Islet precursor cell (in vitro differentiated cells): ENCODE measurements at regions not wholly inside any gene's neighbourhood (a gene's known extent, or its start where the extent isn't known, plus 50 kb on each side); places are given as distances from the start of the nearest gene placed in this dataset.
"Not testable (repeated sequence)": the region's sequence is repeated elsewhere in the genome, so short reads cannot be mapped to it uniquely, and the experiment has no call there.

Source experiments
- DNase-seq: peaks from one replicate; pipeline ENCODE4 v3.0.0-alpha.2; 2018

- no peak for DNase-seq
Measured at GRCh38 chr5:155514105-155514563, 500.6 kb downstream of the KIF4B start.

DNA sequence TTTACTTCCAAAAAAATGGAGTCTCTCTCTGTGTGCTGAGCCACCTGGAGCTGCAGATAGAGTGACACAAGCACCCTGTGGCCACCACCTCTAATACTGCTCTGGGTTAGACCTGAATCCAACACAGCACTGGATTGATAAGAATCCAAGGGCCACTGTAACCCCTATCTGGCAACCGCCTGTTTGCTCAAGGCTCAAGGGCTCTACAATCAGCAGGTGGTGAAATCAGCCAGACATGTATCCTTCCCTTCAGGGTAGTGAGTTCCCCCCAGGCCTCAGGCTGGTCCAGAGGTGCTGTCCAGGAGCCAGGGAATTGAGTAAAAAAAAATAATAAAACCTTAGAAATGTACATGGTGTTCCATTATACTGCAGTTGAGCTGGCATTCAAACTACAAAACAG lies 509.0 kb downstream of the KIF4B start:
- no peak for DNase-seq

DNA sequence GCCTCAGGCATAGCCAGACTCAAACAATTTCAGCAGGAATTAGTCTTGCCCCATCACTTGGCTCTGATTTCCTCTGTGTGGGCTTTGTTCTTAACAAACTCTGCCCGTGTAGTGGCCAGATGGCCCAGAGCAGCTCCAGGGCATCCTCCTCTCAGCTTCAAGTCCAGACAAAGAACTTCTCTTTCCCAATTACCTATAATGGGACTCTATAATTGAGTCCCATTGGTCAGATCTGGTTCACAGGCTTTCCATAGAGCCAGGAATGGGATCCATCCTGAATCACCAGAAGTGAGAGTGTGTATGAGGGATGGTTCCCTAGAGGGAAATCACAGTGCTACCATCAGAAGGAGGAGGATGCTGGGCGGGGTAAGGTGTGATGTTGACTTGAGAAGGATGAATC lies 515.8 kb downstream of the KIF4B start:
- peak; percentile 94 for DNase-seq

GRCh38 chr5:155530046-155530445 lies 516.5 kb downstream of the KIF4B start:
- no peak for DNase-seq

DNA sequence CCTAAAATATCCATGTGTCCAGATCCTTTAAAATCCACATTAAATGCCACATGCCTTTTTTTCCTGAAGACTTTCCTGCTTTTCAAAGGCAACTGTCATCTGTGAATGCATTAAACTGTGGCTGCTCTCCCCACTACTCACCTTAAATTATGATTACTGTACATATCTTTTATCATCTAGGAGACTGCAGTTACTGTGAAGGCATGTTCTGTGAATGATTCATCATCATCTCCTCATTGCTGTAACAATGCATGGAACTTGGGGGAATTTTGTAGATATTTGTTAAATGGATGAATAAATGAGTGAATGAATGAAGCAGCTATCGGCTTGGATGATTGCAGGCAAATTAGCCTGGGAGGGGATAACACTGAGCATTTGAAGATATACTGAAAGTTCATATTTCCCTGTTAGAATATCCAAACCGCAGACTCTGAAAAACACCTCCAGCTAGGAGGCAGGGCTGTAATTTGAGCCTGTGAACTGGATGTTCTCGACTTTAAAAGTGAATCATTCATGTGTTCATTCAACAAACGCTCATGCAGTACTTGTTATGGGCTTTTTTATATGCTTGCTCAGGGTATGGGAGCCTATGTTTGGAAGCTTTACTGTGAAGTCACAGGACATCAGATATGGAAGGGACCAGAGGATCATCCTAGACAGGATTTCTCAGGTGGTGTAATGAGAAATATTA lies 519.2 kb downstream of the KIF4B start:
- DNase-seq: no peak

DNA sequence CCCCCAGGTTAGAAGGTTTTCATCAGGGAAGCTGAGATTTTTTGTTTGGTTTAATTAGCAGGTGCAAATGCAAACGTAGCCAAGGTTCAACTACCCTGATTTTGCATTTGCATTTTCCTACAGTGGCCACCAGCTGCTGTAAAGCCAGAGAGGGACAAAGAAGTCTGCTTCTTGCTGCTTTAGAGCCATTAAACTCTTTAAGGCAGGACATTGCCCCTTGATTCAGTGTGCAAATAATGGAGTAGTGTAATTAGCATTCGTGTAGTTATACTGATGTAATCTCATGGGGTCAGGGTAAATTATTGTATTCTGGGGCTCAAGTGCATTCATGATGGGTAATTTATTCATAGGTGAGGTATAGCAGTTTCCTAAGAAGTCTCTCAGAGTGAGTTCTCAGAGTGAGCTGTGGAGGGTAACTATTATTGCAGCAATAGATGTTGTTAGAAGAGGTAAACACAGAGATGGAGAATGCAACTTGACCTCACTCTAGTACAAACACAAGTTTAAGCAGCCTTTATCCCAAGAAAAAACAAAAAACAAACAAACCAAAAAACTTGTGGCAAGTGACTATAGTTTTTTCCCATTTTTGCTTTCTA lies 526.5 kb downstream of the KIF4B start:
- DNase-seq: no peak

DNA sequence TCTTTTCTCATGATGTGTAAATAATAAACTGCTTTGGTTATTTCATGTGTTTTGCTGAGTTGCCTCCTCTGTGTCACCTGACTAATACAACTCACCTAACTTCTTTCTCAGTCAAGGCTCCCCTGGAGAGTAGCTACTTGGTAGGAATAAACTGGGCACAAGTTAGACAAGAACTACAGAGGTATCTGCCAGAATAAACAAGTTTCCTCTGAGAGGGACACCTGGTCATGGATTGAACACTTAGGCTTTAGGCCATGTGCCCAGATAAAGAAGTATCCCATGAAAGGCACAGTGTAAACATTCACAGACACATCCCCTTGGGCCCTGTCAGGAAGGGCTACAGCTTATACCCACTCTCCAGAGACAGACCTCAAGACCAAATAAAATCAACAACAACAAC lies 532.5 kb downstream of the KIF4B start:
- DNase-seq: no peak

DNA sequence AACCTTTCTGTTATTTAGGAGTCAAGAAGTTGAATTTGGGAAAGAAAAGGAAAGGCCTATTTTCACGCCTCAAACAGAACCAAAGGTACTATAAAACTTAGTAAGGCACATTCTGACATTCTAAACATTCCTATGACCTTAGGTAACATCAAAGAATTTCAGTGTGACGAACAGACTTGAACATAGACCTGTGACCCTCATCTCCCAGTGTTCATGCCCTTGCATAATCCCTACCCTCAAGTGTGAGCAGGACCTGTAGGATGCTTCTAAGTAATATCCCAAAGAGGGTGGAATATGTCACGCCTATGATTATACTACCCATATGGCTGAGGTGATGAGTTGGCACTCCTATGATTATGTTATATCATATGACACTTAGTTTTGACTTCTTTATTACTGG lies 540.9 kb downstream of the KIF4B start:
- DNase-seq: no peak

GRCh38 chr5:155556222-155556621 lies 542.7 kb downstream of the KIF4B start:
- no peak for DNase-seq

DNA sequence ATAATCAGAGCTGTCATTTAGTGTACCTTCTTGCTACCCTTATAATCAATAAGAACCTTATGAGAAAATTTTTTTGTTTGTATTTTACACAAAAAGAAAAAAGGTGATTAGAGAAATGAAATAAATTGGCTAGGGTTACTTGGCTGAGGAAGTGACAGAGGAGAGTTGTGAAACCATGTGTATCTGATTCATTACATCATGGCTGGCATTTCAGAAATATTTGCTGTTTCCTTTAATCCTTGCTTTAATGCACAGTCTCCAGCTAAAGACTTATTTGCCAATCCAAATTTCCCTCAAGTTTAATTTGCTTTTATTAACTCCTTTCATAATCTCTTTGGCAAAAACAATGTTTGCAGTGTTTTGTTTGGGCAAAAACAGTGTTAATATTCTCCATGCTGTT lies 543.1 kb downstream of the KIF4B start:
- DNase-seq: no peak

GRCh38 chr5:155562158-155562557 lies 548.6 kb downstream of the KIF4B start:
- DNase-seq: no peak

DNA sequence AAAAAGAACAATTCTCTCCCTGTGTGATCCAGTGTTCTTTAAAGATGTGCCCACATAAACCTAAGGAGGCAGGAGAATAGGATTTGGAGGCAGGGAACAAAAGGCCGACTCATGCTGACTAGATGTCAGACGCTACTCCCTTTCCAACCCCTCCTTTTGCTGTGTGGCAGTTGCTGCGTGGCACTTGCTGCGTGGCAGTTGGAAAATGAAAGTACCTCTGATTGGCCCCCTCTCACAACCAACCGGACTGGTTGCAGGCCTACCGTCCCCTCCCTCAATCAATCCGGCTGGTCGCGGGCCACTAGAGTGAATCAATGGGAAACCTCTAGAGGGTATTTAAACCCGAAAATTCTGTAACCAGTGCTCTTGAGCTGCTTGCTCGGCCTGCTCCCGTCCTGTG lies 551.0 kb downstream of the KIF4B start:
- no peak for DNase-seq

DNA sequence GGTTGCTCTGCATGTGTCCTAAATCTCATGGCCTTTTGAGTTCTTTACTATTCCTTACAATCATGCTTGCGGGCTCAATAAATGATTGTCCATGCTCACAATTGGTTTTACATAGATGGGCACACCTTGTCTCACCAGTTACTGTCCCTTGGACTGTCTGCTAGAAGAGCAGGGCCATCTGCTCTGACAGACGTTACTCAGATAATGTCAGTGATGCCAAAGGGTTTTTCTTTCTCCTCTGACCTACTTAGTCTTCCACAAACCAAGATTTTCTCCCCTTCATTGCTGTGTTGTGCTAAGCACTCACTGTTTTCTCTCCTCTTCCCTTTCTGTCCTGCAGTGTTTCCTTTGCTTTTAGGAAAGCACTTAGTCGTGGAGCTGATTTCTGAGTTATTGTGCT lies 562.3 kb downstream of the KIF4B start:
- DNase-seq: no peak

DNA sequence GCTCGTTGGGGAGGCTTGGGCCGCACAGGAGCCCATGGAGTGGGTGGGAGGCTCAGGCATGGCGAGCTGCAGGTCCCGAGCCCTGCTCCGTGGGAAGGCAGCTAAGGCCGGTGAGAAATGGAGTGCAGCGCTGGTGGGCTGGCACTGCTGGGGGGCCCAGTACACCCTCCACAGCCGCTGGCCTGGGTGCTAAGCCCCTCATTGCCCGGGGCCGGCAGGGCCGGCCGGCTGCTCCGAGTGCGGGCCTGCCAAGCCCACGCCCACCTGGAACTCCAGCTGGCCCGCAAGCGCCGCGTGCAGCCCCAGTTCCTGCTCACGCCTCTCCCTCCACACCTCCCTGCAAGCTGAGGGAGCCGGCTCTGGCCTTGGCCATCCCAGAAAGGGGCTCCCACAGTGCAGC lies 573.3 kb downstream of the KIF4B start:
- DNase-seq: not testable (repeated sequence)

DNA sequence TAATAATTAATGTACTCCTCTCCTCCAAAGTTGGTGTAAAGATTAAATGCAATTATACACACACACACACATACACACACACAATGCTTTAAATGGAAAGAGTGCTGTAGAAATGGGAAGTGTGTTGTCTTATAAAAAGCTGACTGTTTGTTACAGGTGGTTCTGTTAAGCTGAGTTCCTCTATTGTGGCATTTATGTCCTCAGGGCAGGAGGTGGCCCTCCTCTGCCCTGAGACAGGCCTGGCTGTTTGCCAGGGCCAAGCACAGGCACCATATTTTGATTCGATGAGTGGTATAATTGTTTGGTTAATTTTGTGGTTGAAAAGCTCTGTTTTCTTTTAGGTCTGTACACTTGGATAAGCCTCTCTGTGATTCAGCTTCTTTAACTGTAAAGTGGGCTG lies 573.9 kb downstream of the KIF4B start:
- DNase-seq: no peak

- DNase-seq: no peak
Measured at GRCh38 chr5:155591273-155591672, 577.7 kb downstream of the KIF4B start.

DNA sequence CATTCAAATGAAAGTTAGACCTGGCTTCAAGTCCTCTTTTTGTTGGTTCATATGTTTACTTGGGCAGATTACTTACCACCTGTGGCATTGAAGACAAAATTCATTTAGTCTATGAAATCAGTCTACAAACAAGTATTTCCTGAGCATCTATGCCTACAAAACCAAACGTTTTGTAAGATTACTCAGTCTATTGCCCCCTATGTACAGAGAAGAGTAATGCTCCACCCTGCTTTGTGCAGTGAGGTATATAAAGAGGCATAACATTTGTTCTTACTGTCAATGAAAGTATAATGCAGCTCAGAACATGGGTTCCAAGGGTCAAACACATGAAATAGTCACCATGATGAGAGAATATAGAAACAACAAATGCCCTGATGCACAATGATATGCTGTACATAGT lies 580.7 kb downstream of the KIF4B start:
- DNase-seq: no peak

DNA sequence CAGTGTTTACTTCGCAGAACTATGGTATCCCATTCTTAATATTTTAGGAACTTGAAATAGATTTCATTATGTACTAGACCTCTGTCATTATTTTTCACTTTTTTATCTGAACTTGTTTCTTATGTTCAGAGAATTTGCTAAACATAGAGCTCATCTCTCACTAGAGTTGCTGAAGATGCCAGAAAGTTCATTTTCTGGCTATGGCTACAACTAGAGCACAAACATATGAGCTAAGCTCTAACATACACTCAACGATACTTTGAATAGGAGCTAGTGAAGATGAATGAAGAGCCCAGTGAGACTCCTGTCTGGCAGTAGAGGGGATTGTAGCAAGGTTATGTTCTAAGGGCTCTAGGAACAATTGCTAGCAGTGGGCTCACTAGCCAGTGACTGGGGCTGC lies 582.2 kb downstream of the KIF4B start:
- DNase-seq: no peak

DNA sequence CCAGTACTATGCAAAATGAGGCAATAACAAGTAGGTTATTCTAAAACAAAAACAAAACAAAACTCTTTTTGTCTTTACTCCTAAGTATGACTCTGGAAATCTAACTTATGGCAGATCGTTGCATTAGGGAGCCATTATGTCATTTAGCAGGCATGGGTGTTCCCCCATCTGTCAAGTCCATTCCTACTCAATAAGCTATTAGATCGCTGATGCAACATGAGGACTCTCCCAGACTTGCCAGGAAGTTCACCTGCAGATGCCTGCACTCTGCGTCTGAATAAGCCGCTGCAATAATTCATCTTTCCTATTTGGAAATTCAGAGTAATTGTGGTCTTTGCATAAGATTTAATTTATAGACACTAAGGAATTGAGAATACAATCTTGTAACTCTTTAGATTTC lies 585.0 kb downstream of the KIF4B start:
- no peak for DNase-seq

GRCh38 chr5:155605920-155606319 lies 592.4 kb downstream of the KIF4B start:
- no peak for DNase-seq

DNA sequence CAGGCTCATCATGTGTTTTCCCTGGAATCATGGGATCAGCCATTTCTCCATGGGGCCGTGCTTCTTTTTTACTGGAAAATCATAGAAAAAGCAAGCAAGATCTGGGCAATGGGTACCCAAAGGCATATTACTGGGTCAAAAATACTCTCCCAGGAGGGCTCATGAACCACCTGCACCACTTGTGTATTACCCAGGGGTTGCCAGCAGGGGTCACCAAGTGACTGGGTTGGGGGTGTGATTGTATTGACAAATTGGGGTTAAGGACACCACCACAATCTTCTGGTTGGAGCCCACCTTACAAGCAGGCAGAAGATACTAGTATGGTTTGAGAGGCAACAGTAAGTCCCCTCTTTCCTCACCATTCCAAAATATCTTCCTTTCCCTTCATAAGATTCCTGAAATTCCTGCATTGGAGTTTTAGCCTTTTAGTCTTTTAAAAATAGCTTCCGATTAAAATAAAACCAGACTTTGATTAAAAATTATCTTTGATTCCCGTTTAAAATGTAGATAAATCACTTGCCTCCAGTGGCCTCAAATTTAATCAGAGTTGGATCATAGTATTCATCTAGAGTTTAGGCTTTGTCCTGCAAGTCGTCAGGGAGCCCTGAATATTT lies 603.3 kb downstream of the KIF4B start:
- peak; percentile 67 for DNase-seq

GRCh38 chr5:155619688-155620087 lies 606.1 kb downstream of the KIF4B start:
- DNase-seq: no peak

DNA sequence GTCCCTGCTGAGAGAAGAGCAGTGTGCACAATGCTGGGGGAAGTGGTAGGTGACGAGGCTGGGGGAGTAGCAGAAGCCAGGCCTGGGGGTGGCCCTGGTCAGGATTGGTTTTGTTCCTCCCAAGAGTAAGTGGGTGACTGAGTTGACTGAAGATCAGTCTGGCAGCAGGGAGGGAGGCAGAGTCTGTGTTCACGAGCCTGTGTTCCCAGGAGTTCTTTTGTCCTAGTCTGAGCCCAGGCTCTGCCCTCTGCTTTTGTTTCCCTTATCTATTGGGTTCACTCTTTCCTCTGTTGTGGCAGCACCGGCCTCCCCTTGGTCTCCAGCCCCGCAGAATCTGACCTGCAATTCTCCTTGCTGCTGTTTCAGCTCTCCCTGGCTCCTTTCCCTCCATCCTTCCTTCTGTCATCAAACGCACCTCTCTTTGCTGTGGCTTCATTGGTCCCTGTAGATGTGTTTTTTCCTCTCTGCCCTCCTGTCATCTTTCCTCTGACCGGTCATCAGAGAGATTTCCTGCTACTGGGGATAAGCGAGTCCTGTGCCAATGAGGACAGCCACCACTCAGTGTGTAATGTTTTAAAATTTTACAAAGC lies 607.4 kb downstream of the KIF4B start:
- DNase-seq: no peak

- DNase-seq: no peak
Measured at GRCh38 chr5:155624597-155625241, 611.2 kb downstream of the KIF4B start.
